Hepatocyte (in vitro differentiated cells): ENCODE measurements at regions not wholly inside any gene's neighbourhood (a gene's known extent, or its start where the extent isn't known, plus 50 kb on each side); places are given as distances from the start of the nearest gene placed in this dataset.

Experiments used
- CTCF ChIP-seq: fragments of 200-600 bp; sonication (generic); IDR thresholded peaks from 2 replicates; pipeline ENCODE4 v1.5.1; 2016; ENCODE audit warnings: antibody characterized with exemption, mild to moderate bottlenecking; ENCODE audit not compliant: poor library complexity
- EZH2phosphoT487 ChIP-seq: fragments of 200-600 bp; sonication (generic); IDR thresholded peaks from one replicate; pipeline ENCODE4 v1.6.1; 2018; ENCODE audit warnings: antibody characterized with exemption, mild to moderate bottlenecking, low read depth, moderate library complexity; ENCODE audit not compliant: unreplicated experiment, severe bottlenecking

DNA sequence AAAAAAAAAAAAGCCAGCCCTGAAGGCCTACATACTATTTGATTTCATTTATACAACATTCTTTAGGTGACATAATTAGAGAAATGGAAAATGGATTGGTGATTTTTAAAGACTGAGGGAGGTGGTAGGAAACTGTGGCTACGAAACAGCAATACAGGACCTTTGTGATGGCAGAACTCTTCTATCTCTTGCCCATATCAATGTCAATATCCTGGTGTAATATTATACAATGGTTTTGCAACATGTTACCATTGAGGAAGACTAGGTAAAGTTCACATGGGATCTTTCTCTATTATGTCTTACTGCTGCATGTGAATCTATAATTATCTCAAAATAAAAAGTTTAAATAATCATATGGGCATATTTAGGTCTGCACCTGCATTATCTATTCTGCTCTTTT lies 371.2 kb downstream of the ETS1 start:
- no peak for TF ChIP-seq CTCF
- TF ChIP-seq EZH2phosphoT487 = no peak
